Kidney capillary endothelial cell (primary cell): ENCODE measurements at regions not wholly inside any gene's neighbourhood (a gene's known extent, or its start where the extent isn't known, plus 50 kb on each side); places are given as distances from the start of the nearest gene placed in this dataset.
A peak's percentile ranks its signal among the peaks of the same experiment; 100 is the strongest.
"Not testable (repeated sequence)": the region's sequence is repeated elsewhere in the genome, so short reads cannot be mapped to it uniquely, and the experiment has no call there.

ENCODE experiments used
- DNase-seq: peaks from one replicate; pipeline ENCODE4 v3.0.0-alpha.2; 2018; ENCODE audit warnings: low spot score

- DNase-seq: peak; percentile 98
Observed at GRCh38 chr1:244322791-244323521, 128.8 kb downstream of the ADSS2 start.

- no peak for DNase-seq
Observed at GRCh38 chr1:244324176-244324883, 127.4 kb downstream of the ADSS2 start.

- no peak for DNase-seq
Observed at GRCh38 chr1:244325056-244325758, 126.5 kb downstream of the ADSS2 start.

GRCh38 chr1:244326757-244327156, 125.0 kb downstream of the ADSS2 start:
- no peak for DNase-seq

- no peak for DNase-seq
Observed at GRCh38 chr1:244327533-244327932, 124.2 kb downstream of the ADSS2 start.

GRCh38 chr1:244328476-244328875, 123.2 kb downstream of the ADSS2 start:
- DNase-seq: no peak

- no peak for DNase-seq
Observed at GRCh38 chr1:244329591-244330317, 122.0 kb downstream of the ADSS2 start.

- no peak for DNase-seq
Observed at GRCh38 chr1:244330318-244330625, 121.4 kb downstream of the ADSS2 start.

- not testable (repeated sequence) for DNase-seq
Observed at GRCh38 chr1:244332761-244333160, 118.9 kb downstream of the ADSS2 start.

- DNase-seq: not testable (repeated sequence)
Observed at GRCh38 chr1:244334315-244334714, 117.4 kb downstream of the ADSS2 start.

- DNase-seq: not testable (repeated sequence)
Observed at GRCh38 chr1:244334842-244335241, 116.9 kb downstream of the ADSS2 start.

GRCh38 chr1:244335456-244335855, 116.3 kb downstream of the ADSS2 start:
- DNase-seq: no peak

- no peak for DNase-seq
Observed at GRCh38 chr1:244336232-244336899, 115.3 kb downstream of the ADSS2 start.

GRCh38 chr1:244337839-244338238, 113.9 kb downstream of the ADSS2 start:
- DNase-seq: no peak

GRCh38 chr1:244339073-244339692, 112.5 kb downstream of the ADSS2 start:
- DNase-seq: no peak

GRCh38 chr1:244339776-244340175, 111.9 kb downstream of the ADSS2 start:
- no peak for DNase-seq

- no peak for DNase-seq
Observed at GRCh38 chr1:244340396-244340795, 111.3 kb downstream of the ADSS2 start.

GRCh38 chr1:244341455-244342450, 110.0 kb downstream of the ADSS2 start:
- DNase-seq: peak; percentile 85

- no peak for DNase-seq
Observed at GRCh38 chr1:244344001-244344400, 107.7 kb downstream of the ADSS2 start.

- DNase-seq: no peak
Observed at GRCh38 chr1:244346972-244347618, 104.6 kb downstream of the ADSS2 start.
